GM21786 (cell line): ENCODE measurements at regions not wholly inside any gene's neighbourhood (a gene's known extent, or its start where the extent isn't known, plus 50 kb on each side); places are given as distances from the start of the nearest gene placed in this dataset.
"Not testable (repeated sequence)": the region's sequence is repeated elsewhere in the genome, so short reads cannot be mapped to it uniquely, and the experiment has no call there.

Experiments used
- ATAC-seq: cut with Tn5 transposase; IDR thresholded peaks from one replicate; pipeline ENCODE4 v1.9.1; 2021; ENCODE audit not compliant: unreplicated experiment

- no peak for ATAC-seq
These were observed 115.3 kb downstream of the LTN1 start for GRCh38 chr21:28877318-28877884.

- no peak for ATAC-seq
These were observed 117.6 kb downstream of the LTN1 start for GRCh38 chr21:28875078-28875477.

- ATAC-seq = no peak
These were observed 120.5 kb downstream of the LTN1 start for GRCh38 chr21:28872218-28872617.

GRCh38 chr21:28871388-28872010 lies 121.2 kb downstream of the LTN1 start:
- no peak for ATAC-seq

GRCh38 chr21:28867401-28867800 lies 125.3 kb downstream of the LTN1 start:
- no peak for ATAC-seq

- no peak for ATAC-seq
These were observed 127.0 kb downstream of the LTN1 start for GRCh38 chr21:28865488-28866186.

- no peak for ATAC-seq
These were observed 134.3 kb downstream of the LTN1 start for GRCh38 chr21:28858424-28858823.

- ATAC-seq = no peak
These were observed 134.9 kb downstream of the LTN1 start for GRCh38 chr21:28857752-28858151.

- ATAC-seq = no peak
These were observed 136.0 kb downstream of the LTN1 start for GRCh38 chr21:28856588-28857250.

- ATAC-seq = no peak
These were observed 140.0 kb downstream of the LTN1 start for GRCh38 chr21:28852706-28853105.

- ATAC-seq = no peak
These were observed 141.0 kb downstream of the LTN1 start for GRCh38 chr21:28851645-28852044.

GRCh38 chr21:28839237-28839636 lies 153.4 kb downstream of the LTN1 start:
- ATAC-seq = not testable (repeated sequence)

- ATAC-seq = not testable (repeated sequence)
These were observed 155.3 kb downstream of the LTN1 start for GRCh38 chr21:28837426-28837825.

- ATAC-seq = not testable (repeated sequence)
These were observed 156.1 kb downstream of the LTN1 start for GRCh38 chr21:28836588-28836987.

GRCh38 chr21:28834335-28835238 lies 158.1 kb downstream of the LTN1 start:
- no peak for ATAC-seq

GRCh38 chr21:28833609-28834008 lies 159.1 kb downstream of the LTN1 start:
- ATAC-seq = no peak

GRCh38 chr21:28833182-28833581 lies 159.5 kb downstream of the LTN1 start:
- no peak for ATAC-seq

GRCh38 chr21:28832715-28833061 lies 160.0 kb downstream of the LTN1 start:
- no peak for ATAC-seq

GRCh38 chr21:28832013-28832714 lies 160.5 kb downstream of the LTN1 start:
- ATAC-seq = no peak

- ATAC-seq = no peak
These were observed 163.7 kb downstream of the LTN1 start for GRCh38 chr21:28828981-28829380.
